CD1c-positive myeloid dendritic cell (primary cell): ENCODE measurements at regions not wholly inside any gene's neighbourhood (a gene's known extent, or its start where the extent isn't known, plus 50 kb on each side); places are given as distances from the start of the nearest gene placed in this dataset.
"Not testable (repeated sequence)": the region's sequence is repeated elsewhere in the genome, so short reads cannot be mapped to it uniquely, and the experiment has no call there.

Experiments
- DNase-seq: peaks from one replicate; pipeline ENCODE4 v3.0.0-alpha.2; 2016; ENCODE audit errors: extremely low spot score

- DNase-seq, result no peak
These were observed 602.9 kb upstream of the ADAMTS5 start for GRCh38 chr21:27569831-27570230.

GRCh38 chr21:27569091-27569490 is 602.2 kb upstream of the ADAMTS5 start:
- no peak for DNase-seq

GRCh38 chr21:27567381-27567780 is 600.5 kb upstream of the ADAMTS5 start:
- DNase-seq, result no peak

GRCh38 chr21:27566521-27566920 is 599.6 kb upstream of the ADAMTS5 start:
- DNase-seq, result no peak

GRCh38 chr21:27565364-27565763 is 598.5 kb upstream of the ADAMTS5 start:
- no peak for DNase-seq

GRCh38 chr21:27564684-27565301 is 597.9 kb upstream of the ADAMTS5 start:
- DNase-seq, result peak; percentile 16

GRCh38 chr21:27562303-27562702 is 595.4 kb upstream of the ADAMTS5 start:
- DNase-seq, result no peak

GRCh38 chr21:27561116-27561515 is 594.2 kb upstream of the ADAMTS5 start:
- DNase-seq, result no peak

GRCh38 chr21:27557356-27557755 is 590.5 kb upstream of the ADAMTS5 start:
- no peak for DNase-seq

- DNase-seq, result no peak
These were observed 589.1 kb upstream of the ADAMTS5 start for GRCh38 chr21:27555996-27556395.

GRCh38 chr21:27550287-27550686 is 583.4 kb upstream of the ADAMTS5 start:
- DNase-seq, result no peak

GRCh38 chr21:27548486-27548885 is 581.6 kb upstream of the ADAMTS5 start:
- no peak for DNase-seq

GRCh38 chr21:27545754-27546349 is 579.0 kb upstream of the ADAMTS5 start:
- DNase-seq, result no peak

- not testable (repeated sequence) for DNase-seq
These were observed 575.2 kb upstream of the ADAMTS5 start for GRCh38 chr21:27542126-27542525.

- DNase-seq, result no peak
These were observed 569.4 kb upstream of the ADAMTS5 start for GRCh38 chr21:27536319-27536718.

- no peak for DNase-seq
These were observed 568.3 kb upstream of the ADAMTS5 start for GRCh38 chr21:27535188-27535587.

- DNase-seq, result no peak
These were observed 567.3 kb upstream of the ADAMTS5 start for GRCh38 chr21:27534206-27534605.

- DNase-seq, result no peak
These were observed 565.2 kb upstream of the ADAMTS5 start for GRCh38 chr21:27532076-27532475.

- no peak for DNase-seq
These were observed 561.8 kb upstream of the ADAMTS5 start for GRCh38 chr21:27528697-27529096.

- DNase-seq, result no peak
These were observed 559.6 kb upstream of the ADAMTS5 start for GRCh38 chr21:27526451-27526850.

GRCh38 chr21:27525780-27526179 is 558.9 kb upstream of the ADAMTS5 start:
- DNase-seq, result no peak

GRCh38 chr21:27519361-27519760 is 552.5 kb upstream of the ADAMTS5 start:
- DNase-seq, result no peak

- not testable (repeated sequence) for DNase-seq
These were observed 550.3 kb upstream of the ADAMTS5 start for GRCh38 chr21:27517177-27517576.

- DNase-seq, result no peak
These were observed 548.8 kb upstream of the ADAMTS5 start for GRCh38 chr21:27515676-27516075.
